ENCODE measurements at regions not wholly inside any gene's neighbourhood (a gene's known extent, or its start where the extent isn't known, plus 50 kb on each side); places are given as distances from the start of the nearest gene placed in this dataset.
A peak's percentile ranks its signal among the peaks of the same experiment; 100 is the strongest.

DNA sequence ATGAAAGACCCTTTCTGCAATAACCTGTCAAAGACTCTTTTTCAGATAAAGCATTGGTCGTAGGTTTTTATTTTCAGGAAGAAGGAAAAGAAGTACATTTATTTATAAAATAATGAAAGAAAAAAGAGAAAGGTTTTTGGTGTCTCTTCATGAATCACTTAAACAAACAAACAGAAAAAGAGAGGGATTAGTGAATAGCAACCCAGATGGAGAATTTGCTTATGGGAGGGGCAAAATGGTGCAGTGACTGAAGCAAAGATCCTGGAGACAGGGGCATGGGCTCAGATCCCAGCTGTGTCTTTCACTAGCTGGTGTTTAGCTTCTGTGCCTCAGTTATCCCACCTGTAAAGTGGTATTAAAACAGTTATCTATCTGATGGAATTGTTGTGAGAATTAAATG, 78.6 kb upstream of the PFN2 start:
- H3K4me3 ChIP-seq, result no peak overlapping the region

GRCh38 chr3:150041877-150042276, 71.2 kb upstream of the PFN2 start:
- Histone ChIP-seq H3K27me3 (no peaks in the 10 kb centered on the region), H3K4me3 (no peak overlapping the region), H3K4me1 (no peaks in the 10 kb centered on the region), H3K9me3 (peaks cover 0 to 24% (median 14%) of the 10 kb centered on the region in 4 donors), H3K36me3 (no peaks in the 10 kb centered on the region), H3K27ac (replicated peaks in 1 of 4) (no peak overlapping the region)
- 96% methylated on average over 3 of the region's 3 CpGs for WGBS
- no peak for DNase-seq (ENCODE audit: extremely low spot score)
- TF ChIP-seq EP300 (IDR thresholded peaks at IDR 0.05) (no peak), CTCF (IDR thresholded peaks at IDR 0.05) (no peak), POLR2AphosphoS5 (IDR thresholded peaks at IDR 0.05) (no peak), POLR2A (IDR thresholded peaks at IDR 0.05; ENCODE audit: low read depth) (no peak)
- intact Hi-C loops (cut with DNase I), result no loop called here

More for the DNA sequence above, 78.6 kb upstream of the PFN2 start:
- no peaks in the 10 kb centered on the region for H3K4me1 ChIP-seq
- no peak for DNase-seq (ENCODE audit: extremely low spot score)
- TF ChIP-seq EP300 (IDR thresholded peaks at IDR 0.05) (no peak), POLR2AphosphoS5 (IDR thresholded peaks at IDR 0.05) (no peak), CTCF (IDR thresholded peaks at IDR 0.05) (no peak), POLR2A (IDR thresholded peaks at IDR 0.05; ENCODE audit: low read depth) (no peak)
- intact Hi-C loops (cut with DNase I), result no loop called here
- 91% methylated on average over 1 of the region's 1 CpG for WGBS
- H3K9me3 ChIP-seq, result no peaks in the 10 kb centered on the region
- peaks cover 0 to 4% (median 0%) of the 10 kb centered on the region in 4 donors for H3K27me3 ChIP-seq
- H3K36me3 ChIP-seq, result no peaks in the 10 kb centered on the region
- no peak overlapping the region for H3K27ac ChIP-seq (replicated peaks in 1 of 4)

GRCh38 chr3:150040097-150040496, 69.4 kb upstream of the PFN2 start:
- no peaks in the 10 kb centered on the region for H3K27me3 ChIP-seq
- H3K4me3 ChIP-seq, result no peak overlapping the region
- no peaks in the 10 kb centered on the region for H3K36me3 ChIP-seq
- H3K4me1 ChIP-seq, result no peaks in the 10 kb centered on the region
- TF ChIP-seq CTCF (IDR thresholded peaks at IDR 0.05), result no peak
- no peak for TF ChIP-seq POLR2A (IDR thresholded peaks at IDR 0.05; ENCODE audit: low read depth)
- no peak for TF ChIP-seq EP300 (IDR thresholded peaks at IDR 0.05)
- TF ChIP-seq POLR2AphosphoS5 (IDR thresholded peaks at IDR 0.05), result no peak
- no peak for DNase-seq (ENCODE audit: extremely low spot score)
- WGBS, result 88% methylated on average over 4 of the region's 4 CpGs
- intact Hi-C loops (cut with DNase I), result no loop called here
- no peak overlapping the region for H3K27ac ChIP-seq (replicated peaks in 1 of 4)
- peaks cover 0 to 24% (median 14%) of the 10 kb centered on the region in 4 donors for H3K9me3 ChIP-seq

- Histone ChIP-seq H3K9me3 (peaks cover 0 to 24% (median 14%) of the 10 kb centered on the region in 4 donors), H3K4me1 (no peaks in the 10 kb centered on the region), H3K27me3 (no peaks in the 10 kb centered on the region), H3K27ac (replicated peaks in 1 of 4) (no peak overlapping the region), H3K4me3 (no peak overlapping the region), H3K36me3 (no peaks in the 10 kb centered on the region)
- WGBS, result 94% methylated on average over 6 of the region's 6 CpGs
- DNase-seq (ENCODE audit: extremely low spot score), result peak; percentile 64
- intact Hi-C loops (cut with DNase I), result no loop called here
- TF ChIP-seq POLR2AphosphoS5 (IDR thresholded peaks at IDR 0.05) (no peak), POLR2A (IDR thresholded peaks at IDR 0.05; ENCODE audit: low read depth) (no peak), EP300 (IDR thresholded peaks at IDR 0.05) (no peak), CTCF (IDR thresholded peaks at IDR 0.05) (no peak)
Observed at GRCh38 chr3:150038830-150039229, 68.1 kb upstream of the PFN2 start.

GRCh38 chr3:150036780-150037179, 66.1 kb upstream of the PFN2 start:
- H3K4me3 ChIP-seq, result no peak overlapping the region
- no peak overlapping the region for H3K27ac ChIP-seq (replicated peaks in 1 of 4)
- H3K27me3 ChIP-seq, result no peaks in the 10 kb centered on the region
- H3K4me1 ChIP-seq, result no peaks in the 10 kb centered on the region
- DNase-seq (ENCODE audit: extremely low spot score), result peak; percentile 34
- H3K36me3 ChIP-seq, result no peaks in the 10 kb centered on the region
- 83% methylated on average over 5 of the region's 5 CpGs for WGBS
- no peak for TF ChIP-seq POLR2A (IDR thresholded peaks at IDR 0.05; ENCODE audit: low read depth)
- no peak for TF ChIP-seq POLR2AphosphoS5 (IDR thresholded peaks at IDR 0.05)
- TF ChIP-seq EP300 (IDR thresholded peaks at IDR 0.05), result no peak
- TF ChIP-seq CTCF (IDR thresholded peaks at IDR 0.05), result no peak
- intact Hi-C loops (cut with DNase I), result no loop called here
- H3K9me3 ChIP-seq, result peaks cover 0 to 13% (median 5%) of the 10 kb centered on the region in 4 donors
